ENCODE measurements at regions not wholly inside any gene's neighbourhood (a gene's known extent, or its start where the extent isn't known, plus 50 kb on each side); places are given as distances from the start of the nearest gene placed in this dataset.

- TF ChIP-seq CTCF (conservative IDR thresholded peaks at IDR 0.05; ENCODE audit: low read depth, low read length), result no peak
- TF ChIP-seq EZH2phosphoT487 (IDR thresholded peaks at IDR 0.05; ENCODE audit: borderline replicate concordance, low read length), result no peak
Observed at GRCh38 chr13:78409172-78409571, 194.2 kb downstream of the POU4F1 start.
